Kidney glomerular epithelial cell (primary cell): ENCODE measurements at regions not wholly inside any gene's neighbourhood (a gene's known extent, or its start where the extent isn't known, plus 50 kb on each side); places are given as distances from the start of the nearest gene placed in this dataset.

Experiments used
- DNase-seq: peaks from one replicate; lab custom pipeline; 2025; lab: John Stamatoyannopoulos, UW

DNA sequence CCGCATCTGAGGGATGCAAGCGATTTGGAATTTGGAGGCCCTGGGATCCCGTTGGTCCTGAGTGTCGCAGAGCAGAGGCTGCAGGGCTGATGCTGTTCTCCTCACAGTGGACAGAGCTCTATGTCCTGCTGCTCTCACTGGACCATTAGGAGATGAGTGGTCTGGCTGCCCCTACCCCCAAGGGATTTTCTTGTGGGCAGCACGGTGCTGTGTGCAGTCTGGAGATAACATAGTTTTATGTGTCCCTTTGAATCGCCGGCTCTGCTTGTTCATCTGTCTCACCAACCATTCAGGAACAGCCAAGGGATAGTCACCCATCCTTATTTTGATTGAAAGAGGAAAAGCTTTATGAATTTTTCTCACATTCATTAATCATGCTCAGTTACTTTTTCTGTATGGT, 49.9 kb downstream of the CHRM3 start:
- DNase-seq: no peak

DNA sequence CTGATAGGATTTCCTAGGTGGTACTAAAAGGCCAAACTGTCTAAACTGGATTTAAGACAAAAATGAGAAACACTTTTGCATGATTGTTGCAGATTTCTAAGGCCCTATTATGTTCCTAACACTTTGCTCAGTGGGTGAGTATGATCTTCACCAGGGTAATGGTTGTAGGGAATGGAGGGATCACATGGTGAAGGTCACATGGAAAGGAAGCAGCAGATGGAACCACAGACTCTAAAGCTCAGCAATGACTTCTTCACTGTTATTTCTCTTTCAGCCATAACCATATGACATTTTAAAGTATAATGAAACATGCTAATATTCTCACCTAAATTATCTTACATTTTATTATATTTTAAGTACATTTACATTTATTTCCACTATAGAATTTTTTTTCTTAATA, 51.5 kb downstream of the CHRM3 start:
- no peak for DNase-seq

DNA sequence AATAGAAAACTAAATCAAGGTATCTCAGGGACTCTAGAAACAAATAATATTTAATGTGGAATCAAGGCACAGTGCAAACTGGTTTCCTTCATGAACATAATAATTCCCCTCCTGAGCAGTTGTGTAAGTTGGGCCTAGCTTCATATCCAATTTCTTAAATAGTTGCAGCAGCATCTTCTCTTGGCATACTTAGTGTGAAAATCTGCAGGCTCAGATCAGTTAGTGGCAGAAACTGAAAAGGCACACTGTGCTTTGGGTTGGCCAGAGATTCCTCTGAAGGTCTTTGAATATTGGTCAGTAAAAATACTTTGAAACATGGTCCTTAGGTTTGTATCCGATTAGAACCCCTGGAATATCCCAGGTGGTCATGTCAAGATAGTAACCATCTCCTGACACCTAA, 52.5 kb downstream of the CHRM3 start:
- no peak for DNase-seq

DNA sequence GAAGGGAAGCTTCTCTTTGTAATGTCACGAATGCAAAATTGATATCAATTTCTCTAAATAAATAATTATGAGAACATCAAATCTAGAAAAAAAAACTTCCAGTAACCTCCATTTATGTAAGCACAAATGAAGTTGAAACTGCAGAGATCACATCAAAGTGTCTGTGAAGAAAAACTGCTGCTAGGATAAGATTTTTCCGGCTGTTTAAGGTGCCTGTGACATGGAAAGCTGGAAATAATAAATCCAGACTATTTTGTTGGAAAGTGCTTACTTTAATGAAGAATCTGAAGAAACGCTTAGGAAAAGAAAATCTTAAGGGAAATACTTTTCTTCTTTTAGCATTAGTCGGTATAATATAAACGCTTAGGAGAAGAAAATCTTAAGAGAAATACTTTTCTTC, 57.0 kb downstream of the CHRM3 start:
- no peak for DNase-seq

DNA sequence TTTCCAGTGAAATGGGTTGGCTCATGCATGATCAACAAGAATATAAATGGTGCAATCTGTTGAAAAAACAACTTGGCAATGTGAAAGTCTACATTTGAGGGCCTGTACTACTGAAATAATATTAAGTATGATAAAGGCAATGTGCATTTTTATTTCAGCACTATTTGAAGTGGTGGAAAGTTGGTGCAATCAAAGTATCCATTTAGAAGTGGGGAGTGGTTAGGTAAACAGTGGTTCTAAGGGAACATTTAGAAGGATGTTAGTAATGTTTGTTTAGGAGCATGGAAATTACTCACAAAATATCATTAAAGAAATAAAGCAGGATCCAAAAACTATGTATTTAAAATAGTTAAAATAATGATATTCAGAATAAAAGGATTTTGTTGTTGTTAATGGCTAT, 60.2 kb downstream of the CHRM3 start:
- no peak for DNase-seq

- no peak for DNase-seq
These were observed 62.5 kb downstream of the CHRM3 start for GRCh38 chr1:239448911-239449310.

DNA sequence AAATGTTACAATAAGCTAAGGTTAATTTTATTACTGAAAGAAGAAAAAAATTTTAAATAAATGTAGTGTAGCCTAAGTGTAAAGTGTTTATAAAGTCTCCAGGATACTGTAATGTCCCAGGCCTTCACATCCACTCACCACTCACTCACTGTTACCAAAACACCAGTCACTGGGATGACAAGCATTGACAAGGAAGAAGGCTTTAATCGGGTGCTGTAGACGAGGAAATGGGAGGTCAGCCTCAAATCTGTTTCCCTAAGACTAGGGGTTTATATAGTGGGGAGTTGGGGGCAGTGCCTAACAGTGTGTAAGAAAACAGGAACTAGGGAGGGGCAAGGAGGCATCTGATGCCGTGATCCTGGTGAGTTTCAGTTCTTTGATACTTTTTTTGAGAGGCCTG, 69.4 kb downstream of the CHRM3 start:
- no peak for DNase-seq

DNA sequence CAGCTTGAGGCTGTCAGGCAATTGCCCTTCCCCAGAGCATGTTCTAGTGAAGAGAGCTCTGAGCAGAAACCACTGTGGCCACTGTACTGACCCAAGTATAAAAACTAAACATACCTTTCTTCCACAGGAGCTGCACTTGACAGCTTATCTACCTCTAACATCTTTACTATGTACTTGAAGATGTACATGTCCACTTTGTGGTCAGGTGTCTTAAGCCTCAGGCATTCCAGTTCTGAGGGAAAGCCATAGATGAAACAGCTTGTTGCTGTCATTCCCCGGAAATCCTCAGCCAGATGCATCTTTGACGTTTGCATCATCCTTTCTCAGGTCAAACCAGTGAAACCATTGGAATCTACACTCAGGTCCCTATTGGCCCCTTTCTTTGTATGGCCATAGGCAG, 70.4 kb downstream of the CHRM3 start:
- DNase-seq: no peak

DNA sequence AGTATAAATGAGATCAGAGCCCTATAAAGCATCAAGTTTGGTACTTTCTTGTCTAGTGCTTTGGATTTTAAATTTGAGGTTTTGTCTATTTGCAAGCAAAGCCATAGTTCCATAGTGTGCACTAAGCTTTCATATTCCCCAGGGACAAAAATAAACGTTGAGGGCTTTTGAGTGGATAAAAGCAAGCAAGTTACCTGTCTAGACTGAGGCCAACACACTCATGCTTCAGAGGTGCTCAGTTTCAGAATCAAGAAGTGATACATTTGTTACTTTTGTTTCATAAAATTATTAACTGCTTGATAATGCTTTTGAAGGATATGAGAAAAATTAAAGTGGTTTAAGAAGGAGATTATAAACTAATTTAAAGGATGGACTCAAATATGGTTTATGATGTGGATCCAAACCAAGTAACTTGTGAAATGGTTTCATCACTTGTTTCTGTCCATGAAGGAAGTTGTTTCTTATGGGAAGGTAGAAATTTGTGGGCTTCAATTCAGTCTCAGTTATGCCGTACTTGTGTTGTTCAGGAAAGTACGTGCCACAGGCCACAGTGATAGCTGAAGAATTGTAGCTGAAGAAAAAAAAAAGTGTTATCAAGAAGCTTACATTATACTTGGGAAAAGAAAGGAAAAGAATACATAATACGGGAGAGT, 71.2 kb downstream of the CHRM3 start:
- no peak for DNase-seq

GRCh38 chr1:239458144-239458500, 71.8 kb downstream of the CHRM3 start:
- no peak for DNase-seq

DNA sequence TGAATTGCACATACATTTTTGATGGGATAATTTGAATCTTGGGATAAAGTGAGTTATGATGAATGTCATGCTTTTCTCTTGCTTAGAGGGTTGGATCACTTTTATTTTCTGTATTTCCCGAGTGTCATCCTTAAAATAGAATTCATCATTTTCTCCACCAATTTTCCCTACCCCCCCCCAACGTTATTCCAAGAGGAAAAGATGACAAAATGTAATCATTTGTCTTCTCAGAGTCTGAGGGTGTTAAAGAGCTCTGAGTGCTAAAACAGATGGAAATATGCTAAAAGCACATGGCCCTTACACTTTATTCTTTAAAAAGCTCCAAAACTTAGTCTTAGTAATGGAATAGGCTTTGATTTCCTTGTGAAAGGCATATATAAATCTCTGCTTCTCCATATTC, 81.4 kb downstream of the CHRM3 start:
- DNase-seq: no peak

GRCh38 chr1:239478069-239478468, 91.7 kb downstream of the CHRM3 start:
- DNase-seq: no peak

DNA sequence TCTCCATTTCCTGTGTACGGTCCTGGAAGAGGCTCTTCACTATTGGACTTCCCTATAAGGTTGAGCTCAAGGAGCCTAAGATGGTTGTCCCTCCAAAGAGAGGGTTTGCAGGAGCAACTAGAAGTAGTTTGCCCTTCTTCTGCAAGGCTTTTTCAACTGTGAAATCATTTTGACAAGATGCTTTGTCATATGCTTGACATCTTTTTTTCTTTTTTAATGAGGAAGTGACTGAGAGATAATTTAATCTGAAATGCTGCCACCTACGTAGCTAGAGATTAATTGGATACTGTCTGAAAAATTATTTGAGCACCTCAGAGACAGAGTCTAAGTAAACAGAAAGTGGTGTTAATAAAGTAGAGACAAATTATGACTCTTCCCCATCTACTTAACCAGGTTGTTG, 97.0 kb downstream of the CHRM3 start:
- DNase-seq: no peak

DNA sequence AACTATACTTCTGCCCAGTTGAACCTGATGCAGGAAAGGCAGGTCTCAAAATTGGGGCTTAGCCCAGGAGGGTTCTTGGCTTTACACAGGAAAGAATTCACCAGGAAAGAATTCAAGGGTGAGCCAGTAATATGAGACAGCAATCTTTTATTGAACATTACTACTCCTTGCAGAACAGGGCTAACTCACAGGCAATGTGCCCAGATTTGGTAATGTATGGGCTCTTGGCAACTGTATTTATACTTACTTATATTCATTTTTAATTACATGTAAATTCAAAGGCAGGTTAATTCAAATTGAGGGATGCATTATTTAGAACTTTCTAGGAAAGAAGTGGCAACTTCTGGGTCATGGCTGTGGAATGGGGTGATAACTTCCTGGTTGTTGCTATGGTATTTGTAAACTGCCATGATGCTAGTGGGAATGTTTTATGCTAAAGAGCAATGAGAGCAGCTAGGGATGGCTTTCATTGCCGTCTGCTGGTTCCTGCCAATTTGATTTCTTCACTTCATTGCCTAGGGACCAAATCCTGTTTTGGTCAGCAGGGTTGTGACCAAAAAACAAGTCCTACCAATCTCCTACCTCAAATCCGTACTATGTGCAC, 107.5 kb downstream of the CHRM3 start:
- no peak for DNase-seq

GRCh38 chr1:239505094-239505493, 118.7 kb downstream of the CHRM3 start:
- DNase-seq: no peak

DNA sequence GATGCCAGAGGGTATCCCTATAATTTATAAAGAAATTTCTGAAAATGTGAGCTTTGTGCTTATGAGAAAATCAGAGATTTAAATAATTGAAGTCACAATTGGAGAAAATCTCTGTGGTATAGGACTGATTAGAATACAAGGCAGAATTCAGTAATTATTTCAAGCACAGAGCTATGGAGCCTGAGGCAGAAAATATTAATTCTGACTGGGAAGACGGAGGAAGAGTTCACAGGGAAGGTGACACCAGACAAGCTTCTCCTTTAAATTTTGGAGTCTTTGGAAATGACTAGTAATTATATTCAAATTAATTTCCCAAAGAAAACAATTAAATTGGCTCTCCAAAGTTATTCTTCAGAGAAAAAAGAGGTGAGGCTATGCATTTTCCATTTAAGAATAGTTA, 121.5 kb downstream of the CHRM3 start:
- DNase-seq: no peak

GRCh38 chr1:239511875-239512274, 125.5 kb downstream of the CHRM3 start:
- no peak for DNase-seq

GRCh38 chr1:239516579-239516978, 130.2 kb downstream of the CHRM3 start:
- DNase-seq: no peak

- no peak for DNase-seq
These were observed 140.0 kb downstream of the CHRM3 start for GRCh38 chr1:239526391-239526790.

DNA sequence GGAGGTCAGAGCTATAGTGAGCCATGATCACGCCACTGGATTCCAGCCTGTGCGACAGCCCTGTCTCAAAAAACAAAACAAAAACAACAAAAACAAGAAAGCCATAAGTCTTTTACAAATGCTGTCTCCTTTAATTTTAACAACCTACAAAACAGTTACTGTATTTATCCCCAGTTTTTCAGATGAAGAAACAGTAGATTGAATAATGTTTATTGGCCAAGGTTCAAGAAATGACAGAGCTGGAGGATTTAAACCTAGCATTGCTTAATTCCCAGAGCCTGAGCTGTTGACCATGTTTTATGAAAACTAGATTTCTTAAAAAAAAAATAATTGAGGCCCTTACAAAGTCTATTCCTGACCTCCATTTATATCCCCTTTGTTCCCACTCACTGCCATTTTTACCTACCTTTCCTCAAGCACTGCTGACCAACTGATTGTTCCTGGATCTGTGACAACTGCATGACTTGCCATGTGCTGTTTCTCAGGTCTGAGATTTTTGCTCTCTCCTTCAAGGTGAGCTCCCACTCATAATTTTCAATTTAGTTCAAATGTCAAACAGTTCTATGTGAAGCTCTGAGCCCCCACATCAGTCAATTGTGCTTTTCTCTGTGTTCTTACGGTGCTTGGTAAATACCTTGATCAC, 140.8 kb downstream of the CHRM3 start:
- no peak for DNase-seq

DNA sequence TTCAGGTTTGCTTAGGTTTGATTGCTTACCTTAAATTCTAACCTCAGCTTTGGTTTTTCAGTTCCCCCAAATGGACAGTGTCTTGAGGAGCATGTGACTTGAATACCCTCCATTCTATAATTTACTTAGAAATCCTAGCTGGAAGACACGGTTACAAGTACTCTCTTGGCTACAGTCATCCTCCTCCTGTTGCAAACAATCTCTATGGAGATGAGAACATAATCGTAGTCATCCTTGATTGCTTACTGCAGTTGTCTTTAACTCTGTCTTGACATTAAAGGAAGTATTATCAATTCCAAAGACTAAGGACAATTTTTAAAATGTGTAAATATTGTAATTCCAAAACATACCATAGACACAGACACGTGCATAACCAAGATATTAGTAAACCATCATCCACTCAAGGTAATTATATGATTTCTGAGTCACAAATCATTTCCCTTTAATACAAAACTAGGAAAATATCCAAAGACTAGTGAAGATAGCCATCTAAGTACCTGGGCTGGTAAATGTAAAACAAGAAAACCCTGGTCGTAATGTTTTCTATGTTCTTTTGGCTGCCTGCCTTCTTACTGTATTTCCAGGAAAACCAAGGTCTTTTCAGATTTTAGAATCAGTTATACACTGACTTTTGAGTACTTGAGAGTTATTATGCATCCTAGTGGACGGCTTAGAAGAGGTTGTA, 149.9 kb downstream of the CHRM3 start:
- DNase-seq: no peak

- DNase-seq: no peak
These were observed 151.4 kb downstream of the CHRM3 start for GRCh38 chr1:239537795-239538194.

DNA sequence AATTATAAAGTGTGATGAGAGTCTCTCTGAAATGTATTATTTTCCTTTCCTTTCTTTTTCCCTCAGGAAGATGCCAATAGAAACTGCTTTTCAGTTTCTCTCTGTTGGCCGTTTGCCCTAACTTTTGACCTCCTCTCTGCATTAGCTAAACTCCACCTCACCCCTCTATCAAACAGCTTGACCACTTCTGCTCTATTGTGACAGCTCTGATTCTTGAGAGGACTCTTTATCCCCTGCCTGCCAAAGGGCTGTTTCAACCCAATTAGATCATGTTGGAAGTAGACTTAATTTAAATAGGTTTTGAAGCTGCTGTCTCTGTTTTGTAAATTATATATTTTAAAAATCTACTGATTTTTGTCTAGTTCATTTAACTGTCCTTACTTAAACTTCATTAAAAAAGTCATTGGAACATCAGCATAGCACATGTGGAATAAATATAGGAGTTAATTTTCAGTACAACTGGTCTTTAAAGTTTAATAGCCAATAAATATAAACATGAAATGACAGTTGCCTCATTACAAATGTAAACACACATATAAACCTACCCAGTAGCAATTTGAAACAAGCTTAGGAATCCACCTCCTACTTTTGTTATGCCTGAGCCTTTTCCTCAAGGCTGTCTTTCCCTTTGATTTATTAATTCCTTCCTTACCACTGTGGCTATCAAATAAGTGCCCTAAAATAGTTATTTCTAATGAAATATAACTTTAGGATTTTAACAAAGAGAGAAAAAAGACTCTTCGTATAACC, 152.0 kb downstream of the CHRM3 start:
- no peak for DNase-seq
